Activated CD8-positive, alpha-beta T cell treated with anti-CD3 and anti-CD28 coated beads, Interleukin-2, amount 10 ng/mL, durations not matched to agents 7 days and 5 days (primary cell): ENCODE measurements at regions not wholly inside any gene's neighbourhood (a gene's known extent, or its start where the extent isn't known, plus 50 kb on each side); places are given as distances from the start of the nearest gene placed in this dataset.

Experiments
- ATAC-seq: fragments of 150-1000 bp; cut with Tn5 transposase; one replicate; pipeline ENCODE4 v1.10.0; 2021; ENCODE audit warnings: moderate library complexity
- CTCF ChIA-PET: fragments of 350-600 bp; sonication (Branson Sonifier 250); formaldehyde crosslinking; loops from one replicate; lab custom pipeline; 2021; ENCODE audit warnings: antibody characterized with exemption; lab: Charles Lee
- POLR2A ChIA-PET: fragments of 350-600 bp; sonication (Branson Sonifier 250); formaldehyde crosslinking; loops from one replicate; lab custom pipeline; 2021; ENCODE audit warnings: antibody characterized with exemption; lab: Charles Lee
- DNase-seq: peaks from one replicate; pipeline ENCODE4 v3.0.0-alpha.2; 2020
- H3K27ac Mint-ChIP-seq: one replicate; pipeline ENCODE4 v1.8.0; 2021; ENCODE audit warnings: mild to moderate bottlenecking, mixed read lengths
- H3K27me3 Mint-ChIP-seq: one replicate; pipeline ENCODE4 v1.8.0; 2021; ENCODE audit warnings: low read depth, mixed read lengths
- H3K36me3 Mint-ChIP-seq: one replicate; pipeline ENCODE4 v1.8.0; 2021; ENCODE audit warnings: low read depth, mixed read lengths
- H3K4me1 Mint-ChIP-seq: one replicate; pipeline ENCODE4 v1.8.0; 2021; ENCODE audit warnings: low read depth, mixed read lengths
- H3K4me3 Mint-ChIP-seq: one replicate; pipeline ENCODE4 v1.8.0; 2021; ENCODE audit warnings: mild to moderate bottlenecking, mixed read lengths
- H3K9me3 Mint-ChIP-seq: one replicate; pipeline ENCODE4 v1.8.0; 2022; ENCODE audit warnings: mixed read lengths; ENCODE audit not compliant: insufficient read depth

GRCh38 chr2:39525636-39526412 is 88.7 kb upstream of the MAP4K3 start:
- ATAC-seq, result no peak
- no peak for DNase-seq
- no peaks in the 10 kb centered on the region for H3K4me1 Mint-ChIP-seq
- no peaks in the 10 kb centered on the region for H3K36me3 Mint-ChIP-seq
- H3K4me3 Mint-ChIP-seq, result no peak overlapping the region
- ChIA-PET CTCF (interaction anchor here (1.6 kb wide), 1 partner anchor 203 kb away, joined by 3 read pairs; no protein-coding TSS in a partner anchor), POLR2A (no interaction called here)
- no peak overlapping the region for H3K27ac Mint-ChIP-seq
- no peaks in the 10 kb centered on the region for H3K27me3 Mint-ChIP-seq
- H3K9me3 Mint-ChIP-seq, result no peaks in the 10 kb centered on the region

GRCh38 chr2:39528701-39529100 is 91.6 kb upstream of the MAP4K3 start:
- ChIA-PET POLR2A (no interaction called here), CTCF (no interaction called here)
- no peak overlapping the region for H3K27ac Mint-ChIP-seq
- H3K4me1 Mint-ChIP-seq, result no peaks in the 10 kb centered on the region
- ATAC-seq (no peak), DNase-seq (no peak)
- H3K9me3 Mint-ChIP-seq, result no peaks in the 10 kb centered on the region
- no peaks in the 10 kb centered on the region for H3K27me3 Mint-ChIP-seq
- no peak overlapping the region for H3K4me3 Mint-ChIP-seq
- H3K36me3 Mint-ChIP-seq, result no peaks in the 10 kb centered on the region

GRCh38 chr2:39529836-39530235 is 92.8 kb upstream of the MAP4K3 start:
- H3K36me3 Mint-ChIP-seq, result no peaks in the 10 kb centered on the region
- CTCF ChIA-PET, result no interaction called here
- H3K27ac Mint-ChIP-seq, result no peak overlapping the region
- H3K4me3 Mint-ChIP-seq, result no peak overlapping the region
- no peaks in the 10 kb centered on the region for H3K4me1 Mint-ChIP-seq
- peaks cover 3% of the 10 kb centered on the region for H3K27me3 Mint-ChIP-seq
- no peak for DNase-seq
- POLR2A ChIA-PET, result no interaction called here
- H3K9me3 Mint-ChIP-seq, result no peaks in the 10 kb centered on the region
- no peak for ATAC-seq

GRCh38 chr2:39530411-39530866 is 93.4 kb upstream of the MAP4K3 start:
- Mint-ChIP-seq H3K4me1 (no peaks in the 10 kb centered on the region), H3K27me3 (peaks cover 3% of the 10 kb centered on the region), H3K4me3 (no peak overlapping the region), H3K9me3 (no peaks in the 10 kb centered on the region), H3K36me3 (no peaks in the 10 kb centered on the region), H3K27ac (no peak overlapping the region)
- CTCF ChIA-PET, result interaction anchor here (0.7 kb wide), 1 partner anchor 18 kb away, joined by 3 read pairs; no protein-coding TSS in a partner anchor
- POLR2A ChIA-PET, result no interaction called here
- ATAC-seq, result no peak
- no peak for DNase-seq

GRCh38 chr2:39531220-39531777 is 94.2 kb upstream of the MAP4K3 start:
- ChIA-PET POLR2A (no interaction called here), CTCF (interaction anchor here (0.7 kb wide), 1 partner anchor 19 kb away, joined by 3 read pairs; no protein-coding TSS in a partner anchor)
- Mint-ChIP-seq H3K36me3 (no peaks in the 10 kb centered on the region), H3K27me3 (peaks cover 3% of the 10 kb centered on the region), H3K4me3 (no peak overlapping the region), H3K4me1 (no peaks in the 10 kb centered on the region), H3K27ac (no peak overlapping the region), H3K9me3 (no peaks in the 10 kb centered on the region)
- no peak for DNase-seq
- no peak for ATAC-seq

- no peak for ATAC-seq
- H3K4me1 Mint-ChIP-seq, result no peaks in the 10 kb centered on the region
- DNase-seq, result no peak
- ChIA-PET CTCF (interaction anchor here (1.2 kb wide), 1 partner anchor 153 kb away, joined by 3 read pairs; no protein-coding TSS in a partner anchor), POLR2A (no interaction called here)
- no peak overlapping the region for H3K4me3 Mint-ChIP-seq
- H3K36me3 Mint-ChIP-seq, result no peaks in the 10 kb centered on the region
- no peak overlapping the region for H3K27ac Mint-ChIP-seq
- peaks cover 3% of the 10 kb centered on the region for H3K27me3 Mint-ChIP-seq
- H3K9me3 Mint-ChIP-seq, result no peaks in the 10 kb centered on the region
Measured at GRCh38 chr2:39532933-39533332, 95.8 kb upstream of the MAP4K3 start.

- no peak for ATAC-seq
- Mint-ChIP-seq H3K4me3 (no peak overlapping the region), H3K27me3 (peaks cover 3% of the 10 kb centered on the region), H3K9me3 (no peaks in the 10 kb centered on the region), H3K36me3 (no peaks in the 10 kb centered on the region), H3K4me1 (no peaks in the 10 kb centered on the region), H3K27ac (no peak overlapping the region)
- ChIA-PET POLR2A (no interaction called here), CTCF (interaction anchor here (0.6 to 1.2 kb wide), 2 partner anchors 154 to 904 kb away, joined by 3 to 4 read pairs; no protein-coding TSS in a partner anchor)
- DNase-seq, result no peak
Measured at GRCh38 chr2:39534095-39534711, 97.1 kb upstream of the MAP4K3 start.

- POLR2A ChIA-PET, result no interaction called here
- H3K4me1 Mint-ChIP-seq, result no peaks in the 10 kb centered on the region
- no peak overlapping the region for H3K27ac Mint-ChIP-seq
- no peak for ATAC-seq
- CTCF ChIA-PET, result no interaction called here
- H3K36me3 Mint-ChIP-seq, result no peaks in the 10 kb centered on the region
- no peak for DNase-seq
- no peaks in the 10 kb centered on the region for H3K9me3 Mint-ChIP-seq
- no peak overlapping the region for H3K4me3 Mint-ChIP-seq
- H3K27me3 Mint-ChIP-seq, result peaks cover 3% of the 10 kb centered on the region
Measured at GRCh38 chr2:39535636-39536185, 98.6 kb upstream of the MAP4K3 start.

- CTCF ChIA-PET, result no interaction called here
- peaks cover 3% of the 10 kb centered on the region for H3K27me3 Mint-ChIP-seq
- ATAC-seq, result no peak
- POLR2A ChIA-PET, result no interaction called here
- no peak overlapping the region for H3K4me3 Mint-ChIP-seq
- no peaks in the 10 kb centered on the region for H3K9me3 Mint-ChIP-seq
- H3K36me3 Mint-ChIP-seq, result no peaks in the 10 kb centered on the region
- no peak for DNase-seq
- no peaks in the 10 kb centered on the region for H3K4me1 Mint-ChIP-seq
- H3K27ac Mint-ChIP-seq, result no peak overlapping the region
Measured at GRCh38 chr2:39537150-39537549, 100.1 kb upstream of the MAP4K3 start.

- no peaks in the 10 kb centered on the region for H3K36me3 Mint-ChIP-seq
- H3K27me3 Mint-ChIP-seq, result peaks cover 3% of the 10 kb centered on the region
- H3K4me3 Mint-ChIP-seq, result no peak overlapping the region
- CTCF ChIA-PET, result no interaction called here
- no peaks in the 10 kb centered on the region for H3K4me1 Mint-ChIP-seq
- POLR2A ChIA-PET, result no interaction called here
- DNase-seq (no peak), ATAC-seq (no peak)
- no peaks in the 10 kb centered on the region for H3K9me3 Mint-ChIP-seq
- H3K27ac Mint-ChIP-seq, result no peak overlapping the region
Measured at GRCh38 chr2:39538718-39539117, 101.6 kb upstream of the MAP4K3 start.

- POLR2A ChIA-PET, result no interaction called here
- CTCF ChIA-PET, result no interaction called here
- Mint-ChIP-seq H3K4me1 (no peaks in the 10 kb centered on the region), H3K27ac (no peak overlapping the region), H3K4me3 (no peak overlapping the region), H3K36me3 (no peaks in the 10 kb centered on the region), H3K27me3 (peaks cover 3% of the 10 kb centered on the region), H3K9me3 (no peaks in the 10 kb centered on the region)
- ATAC-seq, result no peak
- no peak for DNase-seq
Measured at GRCh38 chr2:39540414-39540813, 103.3 kb upstream of the MAP4K3 start.
